T-helper 1 cell treated with Interleukin-12 subunit alpha and Interleukin-12 subunit beta and Interleukin-4 antibody, amounts not matched to agents 30 μg/mL and 1 μg/mL, for 36 hours (primary cell): ENCODE measurements at regions not wholly inside any gene's neighbourhood (a gene's known extent, or its start where the extent isn't known, plus 50 kb on each side); places are given as distances from the start of the nearest gene placed in this dataset.
"Not testable (repeated sequence)": the region's sequence is repeated elsewhere in the genome, so short reads cannot be mapped to it uniquely, and the experiment has no call there.

Experiments
- H3K27ac Mint-ChIP-seq: one replicate; pipeline ENCODE4 v1.8.0; 2021; ENCODE audit warnings: mild to moderate bottlenecking, mixed read lengths
- H3K27me3 Mint-ChIP-seq: one replicate; pipeline ENCODE4 v1.8.0; 2021; ENCODE audit warnings: low read depth, mixed read lengths
- H3K36me3 Mint-ChIP-seq: one replicate; pipeline ENCODE4 v1.8.0; 2021; ENCODE audit warnings: low read depth, mixed read lengths
- H3K4me1 Mint-ChIP-seq: one replicate; pipeline ENCODE4 v1.8.0; 2021; ENCODE audit warnings: low read depth, mixed read lengths
- H3K4me3 Mint-ChIP-seq: one replicate; pipeline ENCODE4 v1.8.0; 2021; ENCODE audit warnings: mild to moderate bottlenecking, moderate library complexity, mixed read lengths
- H3K9me3 Mint-ChIP-seq: one replicate; pipeline ENCODE4 v1.8.0; 2021; ENCODE audit warnings: mixed read lengths

DNA sequence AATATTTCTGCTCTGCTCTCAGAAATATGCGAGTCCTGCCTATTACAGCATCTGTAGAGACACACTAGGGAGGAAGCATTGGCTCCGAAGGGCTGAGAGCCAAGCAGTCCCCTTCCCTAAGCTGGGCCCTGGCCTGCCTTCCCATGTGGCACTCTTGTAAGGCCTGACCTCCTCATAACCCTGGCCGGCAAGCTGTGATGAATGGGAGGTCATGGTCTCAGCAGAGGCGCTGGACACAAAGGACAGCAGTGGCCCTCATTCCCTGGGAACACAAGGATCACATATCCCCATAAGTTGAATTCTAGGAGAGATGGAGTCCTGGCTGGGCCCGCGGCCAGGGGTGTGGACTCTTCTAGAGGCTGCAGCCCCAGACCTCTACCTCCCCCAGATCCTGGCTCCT, 483.3 kb downstream of the ZNF536 start:
- no peak overlapping the region for H3K27ac Mint-ChIP-seq

GRCh38 chr19:30854661-30855060, 482.5 kb downstream of the ZNF536 start:
- no peaks in the 10 kb centered on the region for H3K27me3 Mint-ChIP-seq
- H3K27ac Mint-ChIP-seq, result no peak overlapping the region
- no peaks in the 10 kb centered on the region for H3K9me3 Mint-ChIP-seq
- H3K4me1 Mint-ChIP-seq, result no peaks in the 10 kb centered on the region
- no peak overlapping the region for H3K4me3 Mint-ChIP-seq
- H3K36me3 Mint-ChIP-seq, result no peaks in the 10 kb centered on the region

More for the DNA sequence above, 483.3 kb downstream of the ZNF536 start:
- Mint-ChIP-seq H3K4me3 (no peak overlapping the region), H3K27me3 (no peaks in the 10 kb centered on the region), H3K36me3 (no peaks in the 10 kb centered on the region), H3K9me3 (no peaks in the 10 kb centered on the region), H3K4me1 (no peaks in the 10 kb centered on the region)

GRCh38 chr19:30854207-30854606, 482.0 kb downstream of the ZNF536 start:
- Mint-ChIP-seq H3K27me3 (no peaks in the 10 kb centered on the region), H3K27ac (no peak overlapping the region), H3K9me3 (no peaks in the 10 kb centered on the region), H3K4me3 (no peak overlapping the region), H3K36me3 (no peaks in the 10 kb centered on the region), H3K4me1 (no peaks in the 10 kb centered on the region)

DNA sequence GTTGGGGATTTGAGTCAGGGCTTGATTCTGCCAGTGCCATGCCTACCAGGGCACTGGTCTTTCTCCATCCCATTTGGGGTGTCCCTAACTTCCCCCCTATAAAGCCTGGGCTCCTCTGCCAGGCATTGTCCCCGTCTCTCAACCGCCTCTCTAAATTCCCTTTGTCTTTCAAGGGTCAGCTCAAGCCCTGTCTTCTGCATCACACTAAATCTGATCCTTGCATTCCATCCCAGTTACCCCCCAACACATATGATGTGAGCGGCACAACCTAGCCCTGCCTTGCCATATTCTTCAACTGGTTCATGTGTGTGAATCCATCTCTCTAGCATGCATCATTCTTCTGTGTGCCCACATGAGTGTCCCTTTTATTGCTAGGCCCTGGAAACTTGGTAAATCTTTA, 480.9 kb downstream of the ZNF536 start:
- H3K4me1 Mint-ChIP-seq, result no peaks in the 10 kb centered on the region

GRCh38 chr19:30852168-30852567, 480.0 kb downstream of the ZNF536 start:
- no peaks in the 10 kb centered on the region for H3K9me3 Mint-ChIP-seq
- no peak overlapping the region for H3K27ac Mint-ChIP-seq
- H3K4me1 Mint-ChIP-seq, result no peaks in the 10 kb centered on the region
- no peaks in the 10 kb centered on the region for H3K36me3 Mint-ChIP-seq
- no peaks in the 10 kb centered on the region for H3K27me3 Mint-ChIP-seq
- no peak overlapping the region for H3K4me3 Mint-ChIP-seq

More for the DNA sequence above, 480.9 kb downstream of the ZNF536 start:
- Mint-ChIP-seq H3K9me3 (no peaks in the 10 kb centered on the region), H3K27me3 (no peaks in the 10 kb centered on the region), H3K27ac (no peak overlapping the region), H3K36me3 (no peaks in the 10 kb centered on the region), H3K4me3 (no peak overlapping the region)

GRCh38 chr19:30851646-30852045, 479.5 kb downstream of the ZNF536 start:
- H3K9me3 Mint-ChIP-seq, result no peaks in the 10 kb centered on the region
- no peaks in the 10 kb centered on the region for H3K27me3 Mint-ChIP-seq
- H3K36me3 Mint-ChIP-seq, result no peaks in the 10 kb centered on the region
- no peak overlapping the region for H3K27ac Mint-ChIP-seq
- no peaks in the 10 kb centered on the region for H3K4me1 Mint-ChIP-seq
- H3K4me3 Mint-ChIP-seq, result no peak overlapping the region

DNA sequence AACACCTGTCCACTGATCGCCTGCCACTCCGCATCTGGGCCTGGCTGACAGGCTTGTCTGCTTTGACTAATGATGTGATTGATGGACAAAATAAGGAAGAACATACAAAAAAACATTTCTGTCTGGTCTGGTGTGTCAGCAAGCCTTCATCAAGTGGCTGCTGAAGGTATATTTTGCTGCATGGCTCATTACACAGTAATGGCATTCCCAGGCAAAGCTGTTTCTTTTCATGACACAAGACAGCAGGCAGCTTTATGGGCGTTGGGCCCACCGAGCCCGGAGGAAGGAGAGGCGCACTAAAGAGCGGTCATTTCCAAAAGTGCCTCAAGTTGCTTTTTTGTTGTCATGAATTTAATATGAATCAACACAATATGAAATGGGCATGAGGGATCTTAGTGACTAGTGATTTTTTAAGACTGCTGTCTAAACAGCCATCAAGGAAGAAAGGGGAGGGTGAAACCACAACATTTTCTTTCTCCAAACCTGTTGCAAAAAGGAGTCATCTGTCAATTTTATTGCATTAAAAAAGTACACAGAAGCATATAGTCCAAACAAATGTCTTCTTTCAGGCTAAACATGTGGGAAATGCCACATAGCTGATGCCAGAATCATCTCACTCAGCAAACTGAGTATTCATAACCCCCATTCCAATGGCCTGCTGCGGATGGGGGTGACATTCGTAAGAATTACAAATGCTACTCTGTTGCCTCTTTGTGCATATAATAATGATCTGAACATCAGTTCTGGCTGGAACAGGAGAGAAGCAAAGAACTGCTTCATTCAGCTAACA, 476.6 kb downstream of the ZNF536 start:
- Mint-ChIP-seq H3K9me3 (no peaks in the 10 kb centered on the region), H3K27me3 (no peaks in the 10 kb centered on the region), H3K4me3 (no peak overlapping the region), H3K27ac (no peak overlapping the region), H3K4me1 (no peaks in the 10 kb centered on the region), H3K36me3 (no peaks in the 10 kb centered on the region)

DNA sequence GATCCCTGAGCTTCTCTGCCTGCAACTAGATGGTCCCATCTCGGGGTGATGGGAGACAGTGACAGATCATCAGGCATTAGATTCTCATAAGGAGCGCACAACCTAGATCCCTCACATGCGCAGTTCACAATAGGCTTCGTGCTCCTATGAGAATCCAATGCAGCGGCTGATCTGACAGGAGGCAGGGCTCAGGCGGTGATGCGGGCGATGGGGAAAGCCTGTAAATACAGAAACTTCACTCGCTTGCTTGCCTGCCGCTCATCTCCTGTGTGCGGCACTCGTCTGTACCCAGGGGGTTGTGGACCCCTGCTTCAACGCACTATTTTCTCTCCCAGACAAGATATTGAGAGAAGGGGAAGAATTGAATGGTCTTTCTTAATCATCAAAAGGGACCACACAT, 473.9 kb downstream of the ZNF536 start:
- no peak overlapping the region for H3K27ac Mint-ChIP-seq
- H3K9me3 Mint-ChIP-seq, result no peaks in the 10 kb centered on the region
- no peak overlapping the region for H3K4me3 Mint-ChIP-seq
- H3K4me1 Mint-ChIP-seq, result no peaks in the 10 kb centered on the region
- no peaks in the 10 kb centered on the region for H3K27me3 Mint-ChIP-seq
- no peaks in the 10 kb centered on the region for H3K36me3 Mint-ChIP-seq

DNA sequence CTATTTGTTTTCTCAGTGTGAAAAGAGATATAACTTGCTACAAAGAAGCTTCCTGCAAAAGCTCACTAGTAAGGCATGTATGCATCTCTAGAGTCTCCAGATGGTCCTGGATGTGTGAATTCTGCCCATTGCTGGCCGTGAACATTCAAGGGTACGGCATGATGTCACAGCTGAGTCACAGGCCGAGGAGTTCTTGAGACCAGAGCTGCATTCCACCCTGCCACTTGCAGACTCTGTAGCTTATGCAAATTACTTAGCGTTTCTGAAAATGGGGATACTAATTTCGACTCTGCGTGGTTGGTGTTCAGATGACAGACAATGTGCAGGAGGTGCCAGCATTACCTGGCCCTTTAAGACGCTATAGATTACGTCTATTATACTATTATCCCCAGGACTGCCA, 470.7 kb downstream of the ZNF536 start:
- H3K27me3 Mint-ChIP-seq, result no peaks in the 10 kb centered on the region
- no peak overlapping the region for H3K4me3 Mint-ChIP-seq
- no peak overlapping the region for H3K27ac Mint-ChIP-seq
- H3K36me3 Mint-ChIP-seq, result no peaks in the 10 kb centered on the region
- no peaks in the 10 kb centered on the region for H3K9me3 Mint-ChIP-seq
- no peaks in the 10 kb centered on the region for H3K4me1 Mint-ChIP-seq

- no peaks in the 10 kb centered on the region for H3K36me3 Mint-ChIP-seq
- H3K9me3 Mint-ChIP-seq, result no peaks in the 10 kb centered on the region
- no peak overlapping the region for H3K27ac Mint-ChIP-seq
- H3K4me3 Mint-ChIP-seq, result no peak overlapping the region
- H3K4me1 Mint-ChIP-seq, result no peaks in the 10 kb centered on the region
- no peaks in the 10 kb centered on the region for H3K27me3 Mint-ChIP-seq
Observed at GRCh38 chr19:30841934-30842333, 469.8 kb downstream of the ZNF536 start.

DNA sequence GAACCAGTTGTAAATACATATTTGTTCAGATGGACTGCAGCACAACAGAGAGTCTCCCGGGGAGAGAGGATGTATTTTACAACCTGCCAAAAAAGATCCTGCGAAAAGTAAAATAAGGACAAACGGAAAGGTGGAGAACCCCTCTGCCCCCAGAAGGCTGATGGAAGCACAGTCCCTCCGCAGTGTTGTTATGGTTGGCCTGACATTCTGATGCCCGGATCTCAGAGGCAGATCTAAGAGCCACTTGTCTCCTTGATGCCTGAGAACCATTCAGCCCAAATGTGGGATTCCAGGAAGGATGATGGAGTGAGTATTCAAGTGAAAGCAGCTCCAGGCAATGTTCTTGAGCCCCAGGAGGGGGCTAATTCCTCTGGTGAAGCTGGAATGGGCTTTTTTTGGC, 458.7 kb downstream of the ZNF536 start:
- Mint-ChIP-seq H3K4me3 (no peak overlapping the region), H3K9me3 (peaks cover 3% of the 10 kb centered on the region), H3K27ac (no peak overlapping the region), H3K36me3 (no peaks in the 10 kb centered on the region), H3K4me1 (no peaks in the 10 kb centered on the region), H3K27me3 (no peaks in the 10 kb centered on the region)

DNA sequence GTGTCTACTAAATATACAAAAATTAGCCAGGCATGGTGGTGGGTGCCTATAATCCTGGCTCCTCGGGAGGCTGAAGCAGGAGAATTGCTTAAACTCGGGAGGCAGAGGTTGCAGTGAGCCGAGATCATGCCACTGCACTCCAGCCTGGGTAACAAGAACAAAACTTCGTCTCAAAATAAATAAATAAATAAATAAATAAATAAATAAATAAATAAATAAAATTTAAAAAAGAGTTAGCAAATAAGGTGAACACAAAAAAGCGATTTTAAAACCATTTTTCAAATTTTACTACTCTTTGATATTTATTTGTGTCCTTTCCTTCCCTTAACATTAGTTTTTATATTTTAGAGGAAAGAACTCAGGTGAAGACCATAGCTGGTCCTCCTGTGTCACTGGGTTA, 453.3 kb downstream of the ZNF536 start:
- not testable (repeated sequence) for H3K36me3 Mint-ChIP-seq, H3K27me3 Mint-ChIP-seq, H3K4me1 Mint-ChIP-seq, H3K4me3 Mint-ChIP-seq, H3K9me3 Mint-ChIP-seq, H3K27ac Mint-ChIP-seq

DNA sequence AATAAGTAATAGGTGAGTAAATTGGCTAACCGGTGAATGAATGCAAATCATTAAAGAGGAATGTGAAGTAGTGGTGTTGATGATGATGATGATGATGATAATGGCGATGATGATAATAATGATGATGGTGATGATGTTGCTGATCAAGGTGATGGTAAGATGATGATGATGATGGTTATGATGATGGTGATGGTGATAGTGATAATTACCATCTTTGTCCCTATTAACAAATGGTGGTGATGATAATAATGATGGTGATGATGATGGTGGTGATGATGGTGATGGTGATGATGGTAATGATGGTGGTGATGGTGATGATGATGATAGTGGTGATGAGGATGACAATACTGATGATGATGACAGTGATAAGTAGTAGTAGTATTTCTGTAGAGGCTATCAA, 452.6 kb downstream of the ZNF536 start:
- Mint-ChIP-seq H3K4me1 (no peaks in the 10 kb centered on the region), H3K36me3 (no peaks in the 10 kb centered on the region), H3K9me3 (peaks cover 7% of the 10 kb centered on the region), H3K27ac (no peak overlapping the region), H3K27me3 (no peaks in the 10 kb centered on the region), H3K4me3 (no peak overlapping the region)

DNA sequence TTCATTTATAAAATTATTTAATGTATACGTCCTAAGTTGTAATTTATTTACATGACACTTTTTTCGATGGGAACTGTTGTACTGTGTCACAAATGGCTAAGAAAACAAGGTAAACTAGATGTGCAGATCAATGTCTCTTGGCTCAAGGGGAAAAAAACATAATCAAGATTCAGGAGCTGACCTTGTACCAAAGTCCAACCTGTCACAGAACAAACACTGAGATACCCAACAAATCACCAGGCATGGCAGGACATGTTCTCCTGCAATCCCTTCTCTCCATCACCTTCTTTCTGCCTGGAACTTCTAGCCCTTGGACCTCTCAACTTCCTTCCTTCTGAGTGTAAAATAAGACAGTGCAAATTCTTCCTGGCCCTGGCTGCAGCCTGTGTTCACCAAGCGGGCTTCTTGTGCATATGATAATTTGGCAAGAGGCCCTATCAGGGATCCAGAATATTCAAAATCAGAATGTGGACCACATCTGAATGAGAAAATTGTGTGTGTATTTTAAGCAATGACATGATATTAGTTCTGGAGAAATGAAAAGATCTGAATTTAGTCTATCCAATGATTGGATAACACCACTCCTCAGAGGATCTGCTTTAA, 445.9 kb downstream of the ZNF536 start:
- no peak overlapping the region for H3K27ac Mint-ChIP-seq
- H3K4me3 Mint-ChIP-seq, result no peak overlapping the region
- no peaks in the 10 kb centered on the region for H3K36me3 Mint-ChIP-seq
- no peaks in the 10 kb centered on the region for H3K4me1 Mint-ChIP-seq
- H3K9me3 Mint-ChIP-seq, result peaks cover 9% of the 10 kb centered on the region
- no peaks in the 10 kb centered on the region for H3K27me3 Mint-ChIP-seq

- Mint-ChIP-seq H3K4me3 (no peak overlapping the region), H3K27me3 (no peaks in the 10 kb centered on the region), H3K9me3 (peaks cover 9% of the 10 kb centered on the region), H3K27ac (no peak overlapping the region), H3K36me3 (no peaks in the 10 kb centered on the region), H3K4me1 (no peaks in the 10 kb centered on the region)
Observed at GRCh38 chr19:30817197-30817596, 445.0 kb downstream of the ZNF536 start.
